ENCODE measurements at regions not wholly inside any gene's neighbourhood (a gene's known extent, or its start where the extent isn't known, plus 50 kb on each side); places are given as distances from the start of the nearest gene placed in this dataset.

- no peaks in the 10 kb centered on the region for H3K4me1 Mint-ChIP-seq (ENCODE audit: low read depth, unreplicated experiment)
- Histone ChIP-seq H3K4me2 (ENCODE audit: low read length) (no peak overlapping the region), H3K79me2 (ENCODE audit: insufficient read depth, low read length) (no peaks in the 10 kb centered on the region), H2AFZ (ENCODE audit: low read depth, low read length) (no peak overlapping the region), H3K27me3 (ENCODE audit: insufficient read depth, low read length) (no peaks in the 10 kb centered on the region), H3K9me3 (ENCODE audit: insufficient read depth, low read depth, low read length) (no peaks in the 10 kb centered on the region), H3K36me3 (ENCODE audit: insufficient read depth, low read length) (no peaks in the 10 kb centered on the region), H4K20me1 (ENCODE audit: insufficient read depth, low read length) (no peaks in the 10 kb centered on the region), H3K4me1 (ENCODE audit: insufficient read depth, low read length) (no peaks in the 10 kb centered on the region), H3K9ac (ENCODE audit: low read length) (no peak overlapping the region), H3K27ac (ENCODE audit: low read depth, low read length) (no peak overlapping the region), H3K4me3 (ENCODE audit: insufficient read depth, low read depth, low read length) (no peak overlapping the region)
- H3K27me3 Mint-ChIP-seq (ENCODE audit: low read depth, unreplicated experiment): no peaks in the 10 kb centered on the region
- FAIRE-seq (no peak), DNase-seq (ENCODE audit: low read depth) (no peak)
- no peak overlapping the region for H3K27ac Mint-ChIP-seq (ENCODE audit: unreplicated experiment)
- TF ChIP-seq EZH2 (IDR thresholded peaks at IDR 0.05; ENCODE audit: insufficient read depth, low read length): no peak
- no peak for TF ChIP-seq CTCF (IDR thresholded peaks at IDR 0.05; ENCODE audit: insufficient read depth, low read depth, low read length)
- no peaks in the 10 kb centered on the region for H3K36me3 Mint-ChIP-seq (ENCODE audit: low read depth, unreplicated experiment)
- no peak overlapping the region for H3K4me3 Mint-ChIP-seq (ENCODE audit: unreplicated experiment)
- no peaks in the 10 kb centered on the region for H3K9me3 Mint-ChIP-seq (ENCODE audit: unreplicated experiment)
Measured at GRCh38 chr1:191261111-191261510, 783.4 kb upstream of the BRINP3 start.

- Histone ChIP-seq H3K9ac (ENCODE audit: low read length) (no peak overlapping the region), H3K27ac (ENCODE audit: low read depth, low read length) (no peak overlapping the region), H3K36me3 (ENCODE audit: insufficient read depth, low read length) (no peaks in the 10 kb centered on the region), H3K4me3 (ENCODE audit: insufficient read depth, low read depth, low read length) (no peak overlapping the region), H3K27me3 (ENCODE audit: insufficient read depth, low read length) (no peaks in the 10 kb centered on the region), H2AFZ (ENCODE audit: low read depth, low read length) (no peak overlapping the region), H3K79me2 (ENCODE audit: insufficient read depth, low read length) (no peaks in the 10 kb centered on the region), H3K4me1 (ENCODE audit: insufficient read depth, low read length) (no peaks in the 10 kb centered on the region), H3K4me2 (ENCODE audit: low read length) (no peak overlapping the region), H3K9me3 (ENCODE audit: insufficient read depth, low read depth, low read length) (no peaks in the 10 kb centered on the region), H4K20me1 (ENCODE audit: insufficient read depth, low read length) (no peaks in the 10 kb centered on the region)
- no peak for FAIRE-seq
- Mint-ChIP-seq H3K4me1 (ENCODE audit: low read depth, unreplicated experiment) (no peaks in the 10 kb centered on the region), H3K27me3 (ENCODE audit: low read depth, unreplicated experiment) (no peaks in the 10 kb centered on the region), H3K36me3 (ENCODE audit: low read depth, unreplicated experiment) (no peaks in the 10 kb centered on the region), H3K4me3 (ENCODE audit: unreplicated experiment) (no peak overlapping the region), H3K9me3 (ENCODE audit: unreplicated experiment) (peaks cover 7% of the 10 kb centered on the region), H3K27ac (ENCODE audit: unreplicated experiment) (no peak overlapping the region)
- no peak for TF ChIP-seq CTCF (IDR thresholded peaks at IDR 0.05; ENCODE audit: insufficient read depth, low read depth, low read length)
- no peak for TF ChIP-seq EZH2 (IDR thresholded peaks at IDR 0.05; ENCODE audit: insufficient read depth, low read length)
- DNase-seq (ENCODE audit: low read depth): no peak
Measured at GRCh38 chr1:191279266-191279800, 801.7 kb upstream of the BRINP3 start.

- H3K4me3 Mint-ChIP-seq (ENCODE audit: unreplicated experiment): no peak overlapping the region
- Histone ChIP-seq H3K79me2 (ENCODE audit: insufficient read depth, low read length) (no peaks in the 10 kb centered on the region), H3K9ac (ENCODE audit: low read length) (no peak overlapping the region), H3K27me3 (ENCODE audit: insufficient read depth, low read length) (no peaks in the 10 kb centered on the region), H3K36me3 (ENCODE audit: insufficient read depth, low read length) (no peaks in the 10 kb centered on the region), H3K27ac (ENCODE audit: low read depth, low read length) (no peak overlapping the region), H4K20me1 (ENCODE audit: insufficient read depth, low read length) (no peaks in the 10 kb centered on the region), H2AFZ (ENCODE audit: low read depth, low read length) (no peak overlapping the region), H3K4me3 (ENCODE audit: insufficient read depth, low read depth, low read length) (no peak overlapping the region), H3K9me3 (ENCODE audit: insufficient read depth, low read depth, low read length) (no peaks in the 10 kb centered on the region), H3K4me2 (ENCODE audit: low read length) (no peak overlapping the region), H3K4me1 (ENCODE audit: insufficient read depth, low read length) (no peaks in the 10 kb centered on the region)
- FAIRE-seq (no peak), DNase-seq (ENCODE audit: low read depth) (no peak)
- no peak overlapping the region for H3K27ac Mint-ChIP-seq (ENCODE audit: unreplicated experiment)
- H3K9me3 Mint-ChIP-seq (ENCODE audit: unreplicated experiment): peaks cover 7% of the 10 kb centered on the region
- H3K36me3 Mint-ChIP-seq (ENCODE audit: low read depth, unreplicated experiment): no peaks in the 10 kb centered on the region
- TF ChIP-seq CTCF (IDR thresholded peaks at IDR 0.05; ENCODE audit: insufficient read depth, low read depth, low read length) (no peak), EZH2 (IDR thresholded peaks at IDR 0.05; ENCODE audit: insufficient read depth, low read length) (no peak)
- H3K4me1 Mint-ChIP-seq (ENCODE audit: low read depth, unreplicated experiment): no peaks in the 10 kb centered on the region
- H3K27me3 Mint-ChIP-seq (ENCODE audit: low read depth, unreplicated experiment): no peaks in the 10 kb centered on the region
Measured at GRCh38 chr1:191284175-191284574, 806.5 kb upstream of the BRINP3 start.
